Neural progenitor cell (in vitro differentiated cells): ENCODE measurements at regions not wholly inside any gene's neighbourhood (a gene's known extent, or its start where the extent isn't known, plus 50 kb on each side); places are given as distances from the start of the nearest gene placed in this dataset.

Experiments used
- CTCF ChIP-seq: fragments of 200-600 bp; sonication (generic); IDR thresholded peaks from 2 replicates; pipeline ENCODE4 v1.5.1; 2017; ENCODE audit warnings: antibody characterized with exemption, mild to moderate bottlenecking
- EZH2 ChIP-seq: fragments of 200-600 bp; sonication (generic); IDR thresholded peaks from 2 replicates; pipeline ENCODE4 v1.6.1; 2017; ENCODE audit warnings: antibody characterized with exemption, mild to moderate bottlenecking, moderate library complexity
- EZH2phosphoT487 ChIP-seq: fragments of 200-600 bp; sonication (generic); IDR thresholded peaks from 2 replicates; pipeline ENCODE4 v1.6.1; 2017; ENCODE audit warnings: antibody characterized with exemption

GRCh38 chr17:55584055-55584685, 72.9 kb upstream of the SMIM36 start:
- no peak for TF ChIP-seq CTCF
- TF ChIP-seq EZH2phosphoT487: no peak
- TF ChIP-seq EZH2: no peak
